Kidney epithelial cell (primary cell): ENCODE measurements at regions not wholly inside any gene's neighbourhood (a gene's known extent, or its start where the extent isn't known, plus 50 kb on each side); places are given as distances from the start of the nearest gene placed in this dataset.
"Not testable (repeated sequence)": the region's sequence is repeated elsewhere in the genome, so short reads cannot be mapped to it uniquely, and the experiment has no call there.

ENCODE experiments used
- DNase-seq: peaks from one replicate; pipeline ENCODE4 v3.0.0-alpha.2; 2010; ENCODE audit warnings: low read depth
- H3K27me3 ChIP-seq: 2 replicates; pipeline ENCODE4 v1.6.0; 2011; ENCODE audit warnings: low read length; ENCODE audit not compliant: control insufficient read depth, insufficient read depth
- H3K36me3 ChIP-seq: 2 replicates; pipeline ENCODE4 v1.5.1; 2011; ENCODE audit warnings: low read length; ENCODE audit not compliant: control insufficient read depth, insufficient read depth
- H3K4me3 ChIP-seq: 2 replicates; pipeline ENCODE4 v1.5.1; 2011; ENCODE audit warnings: low read depth, mild to moderate bottlenecking, control low read depth, low read length
- CTCF ChIP-seq: IDR thresholded peaks from 2 replicates; pipeline ENCODE4 v1.5.1; 2011; ENCODE audit warnings: mild to moderate bottlenecking, moderate library complexity, low read length, control low read depth, inconsistent platforms; ENCODE audit not compliant: insufficient read depth, poor library complexity, severe bottlenecking

GRCh38 chr2:208792766-208793165, 386.2 kb downstream of the PTH2R start:
- Histone ChIP-seq H3K36me3 (no peaks in the 10 kb centered on the region), H3K4me3 (no peak overlapping the region), H3K27me3 (no peaks in the 10 kb centered on the region)
- no peak for DNase-seq
- no peak for TF ChIP-seq CTCF

GRCh38 chr2:208793434-208793833, 386.8 kb downstream of the PTH2R start:
- H3K27me3 ChIP-seq = no peaks in the 10 kb centered on the region
- no peak overlapping the region for H3K4me3 ChIP-seq
- no peak for DNase-seq
- TF ChIP-seq CTCF = no peak
- H3K36me3 ChIP-seq = no peaks in the 10 kb centered on the region

DNA sequence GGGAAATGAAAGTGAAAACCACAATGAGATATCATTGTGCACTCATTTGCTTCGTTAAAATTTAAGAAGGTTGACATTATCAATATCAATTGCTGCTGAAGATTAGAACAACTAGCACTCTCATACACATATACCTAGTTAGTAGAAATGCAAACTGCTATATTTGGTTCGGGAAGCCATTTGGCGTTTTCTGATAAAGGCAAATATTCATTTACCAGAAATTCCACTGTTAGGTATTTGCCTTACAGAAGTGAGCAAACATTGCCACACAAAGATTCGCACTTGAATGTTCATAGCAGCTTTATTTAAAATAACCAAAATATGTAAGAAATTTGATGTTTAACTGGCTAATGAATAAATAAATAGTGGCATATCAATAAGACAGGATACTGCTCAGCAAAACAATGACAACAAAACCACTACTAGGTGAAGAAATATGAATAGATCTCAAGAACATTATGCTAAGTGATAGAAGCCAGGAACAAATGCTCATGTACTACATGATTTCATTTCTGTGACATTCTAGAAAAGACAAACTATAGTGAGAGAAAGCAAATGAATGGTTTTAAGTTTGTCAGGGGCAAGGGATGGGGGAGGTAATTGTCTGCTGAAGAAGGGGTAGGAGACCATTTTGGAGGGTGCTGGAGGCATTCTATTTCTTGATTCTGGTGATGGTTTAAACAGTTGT, 387.8 kb downstream of the PTH2R start:
- Histone ChIP-seq H3K36me3 (no peaks in the 10 kb centered on the region), H3K4me3 (no peak overlapping the region), H3K27me3 (no peaks in the 10 kb centered on the region)
- no peak for TF ChIP-seq CTCF
- DNase-seq = no peak

DNA sequence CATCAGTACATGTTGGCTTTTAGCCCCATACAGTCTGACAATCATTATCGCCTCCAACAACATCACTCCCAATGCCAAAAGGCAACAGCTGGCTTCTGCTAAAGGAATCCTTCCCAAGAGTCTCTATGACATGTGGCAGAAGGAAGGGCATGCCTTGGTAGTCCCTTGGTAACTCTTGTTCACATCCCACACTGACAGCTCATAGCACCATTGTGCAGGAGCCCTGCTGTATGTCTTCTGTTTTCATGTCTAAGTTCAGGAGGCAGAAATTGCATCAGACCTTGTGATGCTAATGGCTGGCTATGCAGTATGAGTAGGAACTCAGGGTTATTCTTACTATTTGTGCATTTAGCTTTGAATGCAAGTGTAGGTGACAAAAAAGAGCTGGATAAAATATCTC, 392.1 kb downstream of the PTH2R start:
- H3K27me3 ChIP-seq = no peaks in the 10 kb centered on the region
- no peaks in the 10 kb centered on the region for H3K36me3 ChIP-seq
- no peak overlapping the region for H3K4me3 ChIP-seq
- no peak for TF ChIP-seq CTCF
- no peak for DNase-seq

DNA sequence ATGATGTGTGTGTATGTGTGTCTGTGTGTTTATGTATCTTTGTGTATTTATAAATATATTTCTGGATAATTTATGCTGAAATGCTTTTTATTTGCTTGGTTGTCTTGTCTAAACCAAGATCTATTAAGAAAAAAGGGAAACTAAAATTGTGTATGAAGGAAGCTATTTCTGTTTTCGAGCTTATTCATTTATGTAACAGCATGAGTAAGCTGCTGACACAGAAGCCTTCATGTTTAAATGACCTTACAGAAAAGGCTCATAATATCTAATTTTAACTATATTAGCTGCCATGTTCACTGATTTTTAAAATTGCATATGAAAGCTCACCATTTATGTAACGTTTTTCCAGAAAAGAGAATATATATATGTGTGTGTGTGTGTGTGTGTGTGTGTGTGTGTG, 392.8 kb downstream of the PTH2R start:
- H3K27me3 ChIP-seq = no peaks in the 10 kb centered on the region
- no peaks in the 10 kb centered on the region for H3K36me3 ChIP-seq
- no peak overlapping the region for H3K4me3 ChIP-seq
- DNase-seq = no peak
- no peak for TF ChIP-seq CTCF

GRCh38 chr2:208800887-208801286, 394.3 kb downstream of the PTH2R start:
- H3K36me3 ChIP-seq, DNase-seq, H3K4me3 ChIP-seq, H3K27me3 ChIP-seq: not testable (repeated sequence)
